ENCODE measurements at regions not wholly inside any gene's neighbourhood (a gene's known extent, or its start where the extent isn't known, plus 50 kb on each side); places are given as distances from the start of the nearest gene placed in this dataset.

DNA sequence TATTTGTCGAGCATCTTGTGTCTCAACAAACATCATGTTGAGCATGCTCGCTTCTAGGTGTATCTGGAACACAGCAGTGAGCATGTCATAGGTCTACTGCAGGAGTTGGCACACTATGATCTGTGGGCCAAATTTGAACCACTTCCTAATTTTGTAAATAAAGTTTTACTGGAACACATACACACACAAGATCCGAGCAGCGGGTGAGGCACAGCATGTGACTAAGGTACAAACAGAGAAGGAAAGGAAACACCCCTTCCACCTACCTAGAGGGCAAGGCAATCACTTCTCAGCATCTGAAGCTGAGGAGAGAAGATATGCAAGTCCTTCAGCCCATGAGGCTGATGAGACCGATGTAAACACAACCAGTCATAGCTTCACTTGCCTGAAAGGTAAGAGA is 200.4 kb downstream of the MED10 start:
- TF ChIP-seq, protein P1, sequence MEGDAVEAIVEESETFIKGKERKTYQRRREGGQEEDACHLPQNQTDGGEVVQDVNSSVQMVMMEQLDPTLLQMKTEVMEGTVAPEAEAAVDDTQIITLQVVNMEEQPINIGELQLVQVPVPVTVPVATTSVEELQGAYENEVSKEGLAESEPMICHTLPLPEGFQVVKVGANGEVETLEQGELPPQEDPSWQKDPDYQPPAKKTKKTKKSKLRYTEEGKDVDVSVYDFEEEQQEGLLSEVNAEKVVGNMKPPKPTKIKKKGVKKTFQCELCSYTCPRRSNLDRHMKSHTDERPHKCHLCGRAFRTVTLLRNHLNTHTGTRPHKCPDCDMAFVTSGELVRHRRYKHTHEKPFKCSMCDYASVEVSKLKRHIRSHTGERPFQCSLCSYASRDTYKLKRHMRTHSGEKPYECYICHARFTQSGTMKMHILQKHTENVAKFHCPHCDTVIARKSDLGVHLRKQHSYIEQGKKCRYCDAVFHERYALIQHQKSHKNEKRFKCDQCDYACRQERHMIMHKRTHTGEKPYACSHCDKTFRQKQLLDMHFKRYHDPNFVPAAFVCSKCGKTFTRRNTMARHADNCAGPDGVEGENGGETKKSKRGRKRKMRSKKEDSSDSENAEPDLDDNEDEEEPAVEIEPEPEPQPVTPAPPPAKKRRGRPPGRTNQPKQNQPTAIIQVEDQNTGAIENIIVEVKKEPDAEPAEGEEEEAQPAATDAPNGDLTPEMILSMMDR (IDR thresholded peaks at IDR 0.05), result no peak
- TF ChIP-seq POLR2A (IDR thresholded peaks at IDR 0.05), result no peak

Measured in heart left ventricle (tissue), 13 donors.